NCI-H69 (cell line): ENCODE measurements at regions not wholly inside any gene's neighbourhood (a gene's known extent, or its start where the extent isn't known, plus 50 kb on each side); places are given as distances from the start of the nearest gene placed in this dataset.

Experiments used
- DNase-seq: peaks from one replicate; lab custom pipeline; 2025; lab: John Stamatoyannopoulos, UW

- DNase-seq: peak; percentile 89
These were observed 100.2 kb downstream of the PERP start for GRCh38 chr6:138007014-138007472.

DNA sequence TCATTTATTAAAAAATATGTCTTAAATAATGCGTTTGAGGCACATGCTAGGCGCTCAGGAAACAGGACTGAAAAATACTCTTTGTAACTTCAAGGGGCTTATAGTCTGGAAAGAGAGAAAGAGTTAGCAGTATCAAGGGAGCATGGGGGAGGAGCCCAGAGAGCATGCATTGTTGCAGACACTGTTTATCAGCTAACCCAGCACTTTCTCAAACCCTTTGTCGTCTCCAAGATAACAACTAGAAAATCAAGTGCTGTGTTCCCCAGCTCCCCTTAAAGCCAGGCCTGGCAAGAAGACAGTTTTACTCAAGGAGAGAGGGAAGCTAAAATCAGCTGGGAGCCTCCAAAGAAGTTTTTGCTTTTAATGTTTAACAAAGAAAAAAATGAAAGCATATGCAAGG lies 98.4 kb downstream of the PERP start:
- no peak for DNase-seq

GRCh38 chr6:138011413-138011812 lies 95.8 kb downstream of the PERP start:
- DNase-seq: no peak

- DNase-seq: peak; percentile 79
These were observed 94.5 kb downstream of the PERP start for GRCh38 chr6:138012682-138013081.

GRCh38 chr6:138013959-138014358 lies 93.3 kb downstream of the PERP start:
- DNase-seq: peak; percentile 80

DNA sequence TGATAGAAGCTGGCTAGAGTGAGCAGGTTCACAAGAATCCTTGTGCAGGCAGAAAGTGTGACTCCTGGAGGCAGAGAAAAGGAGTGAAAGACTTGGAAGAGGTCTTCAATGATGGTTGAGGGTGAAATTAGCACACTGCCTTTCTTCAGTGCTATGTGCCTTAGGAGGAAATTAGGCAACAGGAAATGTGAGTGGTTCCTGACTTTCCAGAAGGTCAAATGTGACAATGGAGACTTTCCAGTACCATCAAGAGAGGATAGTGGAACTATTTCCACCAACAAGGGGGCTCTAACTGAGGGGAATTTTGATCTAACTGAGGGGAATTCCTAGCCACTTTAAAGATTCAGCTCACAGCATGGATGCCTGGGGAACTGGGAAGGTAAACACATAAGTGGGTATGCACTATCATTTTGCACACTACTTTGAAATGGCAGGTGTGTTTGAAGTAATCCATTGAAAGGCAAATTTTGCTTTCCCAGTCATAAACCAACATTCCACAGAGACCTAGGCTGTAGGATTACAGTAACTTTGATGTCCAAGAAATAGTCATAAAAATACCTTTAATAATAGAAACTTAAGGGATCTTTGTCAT lies 90.0 kb downstream of the PERP start:
- peak; percentile 44 for DNase-seq

GRCh38 chr6:138018297-138018696 lies 88.9 kb downstream of the PERP start:
- DNase-seq: no peak

DNA sequence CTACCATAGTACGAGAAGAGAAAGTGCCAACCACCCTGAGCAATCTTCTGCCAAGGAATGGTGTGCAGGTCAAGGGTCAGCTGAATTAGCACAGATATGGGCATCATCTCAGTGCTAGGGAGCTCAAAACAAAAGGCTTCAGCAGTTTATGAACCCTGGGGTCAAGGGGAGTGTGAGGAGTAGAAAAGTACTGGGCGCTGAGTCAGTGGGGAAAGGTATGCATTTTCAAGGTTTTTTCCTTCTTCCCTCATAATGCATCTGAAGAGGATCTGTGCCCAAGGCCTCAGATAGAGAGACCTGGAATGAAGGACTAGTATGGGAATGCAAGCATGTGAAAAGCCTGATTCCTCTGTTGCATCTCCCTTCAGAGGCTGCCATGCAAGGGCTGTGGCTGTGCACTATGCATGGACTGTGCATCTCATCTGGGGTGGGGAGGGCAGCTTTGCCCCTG lies 81.7 kb downstream of the PERP start:
- no peak for DNase-seq

DNA sequence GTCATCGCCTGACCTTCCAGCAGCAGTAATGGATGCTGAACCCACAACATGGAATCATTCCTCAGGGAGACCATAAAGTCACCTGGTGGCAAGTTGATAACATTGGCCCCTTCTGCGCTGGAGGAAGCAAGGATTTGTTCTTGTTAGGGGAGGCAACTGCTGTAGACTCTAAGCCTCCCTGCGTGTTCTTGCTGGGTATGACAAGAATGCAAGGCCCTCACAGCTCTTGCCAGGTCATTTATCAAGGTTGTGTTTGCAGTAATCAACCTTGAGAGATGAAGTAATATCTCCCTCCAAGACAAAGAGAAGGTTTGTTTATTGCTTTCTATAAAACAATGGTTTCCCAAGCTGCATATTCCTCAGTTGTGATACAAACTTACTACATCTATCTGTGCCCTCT lies 80.9 kb downstream of the PERP start:
- DNase-seq: no peak

DNA sequence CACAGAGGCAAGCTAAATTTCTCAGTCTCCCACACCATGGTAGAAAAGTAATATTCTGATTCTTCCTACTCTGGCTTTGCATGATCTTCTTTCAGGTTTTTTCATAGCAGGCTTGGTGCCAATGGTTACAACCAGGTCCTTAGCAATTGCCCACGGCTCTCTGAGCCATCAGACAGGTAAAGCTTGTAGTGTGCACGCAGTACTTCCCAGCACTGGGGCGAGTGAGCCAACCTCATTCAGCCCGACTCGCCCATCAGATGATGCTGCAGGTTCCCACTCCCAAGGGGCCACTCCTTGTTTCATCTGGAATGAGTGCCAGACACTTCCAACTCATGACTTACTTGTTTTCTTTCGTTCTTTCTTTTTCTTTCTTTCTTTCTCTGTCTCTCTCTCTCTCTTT lies 78.3 kb downstream of the PERP start:
- DNase-seq: peak; percentile 88

DNA sequence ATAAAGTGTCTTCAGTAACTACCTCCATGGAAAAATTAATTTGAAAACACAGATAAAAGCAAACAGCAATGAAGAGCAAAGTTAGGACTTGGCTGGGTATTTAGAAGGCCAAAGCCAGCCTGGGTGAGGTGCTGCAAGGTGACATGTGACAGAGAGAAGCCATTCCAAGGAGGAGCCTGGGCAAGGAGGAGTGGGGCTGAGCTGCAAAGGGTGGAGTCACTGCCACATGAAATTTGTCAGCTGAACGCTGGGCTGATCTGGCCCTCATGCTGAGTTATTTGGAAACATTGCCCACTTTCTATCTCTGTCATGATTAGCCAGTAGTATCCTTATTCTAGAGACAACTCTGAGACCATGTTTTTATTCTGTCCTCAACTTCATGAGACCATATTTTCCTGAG lies 76.3 kb downstream of the PERP start:
- DNase-seq: peak; percentile 28

GRCh38 chr6:138031417-138031816 lies 75.8 kb downstream of the PERP start:
- no peak for DNase-seq

DNA sequence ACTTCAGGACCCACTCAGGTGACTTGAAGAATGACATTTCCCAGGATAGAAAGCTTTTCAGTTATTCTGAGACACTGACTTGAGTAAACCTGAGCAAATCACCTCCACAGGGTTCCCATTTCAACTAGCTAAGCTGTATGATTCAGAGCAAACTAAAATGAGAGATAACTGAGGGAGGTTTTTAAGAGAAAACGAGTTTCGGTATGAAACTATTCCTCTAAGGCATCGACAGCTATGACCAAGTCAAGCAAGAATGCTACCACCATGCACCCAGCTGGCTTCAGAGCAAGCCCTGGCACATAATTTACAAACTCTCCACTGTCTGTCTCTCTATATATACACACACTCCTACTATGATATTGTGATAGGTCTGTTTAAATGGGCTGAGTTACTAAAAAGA lies 75.4 kb downstream of the PERP start:
- DNase-seq: no peak

GRCh38 chr6:138032571-138032970 lies 74.6 kb downstream of the PERP start:
- DNase-seq: no peak

GRCh38 chr6:138034229-138034628 lies 73.0 kb downstream of the PERP start:
- peak; percentile 30 for DNase-seq

- DNase-seq: peak; percentile 98
These were observed 72.1 kb downstream of the PERP start for GRCh38 chr6:138035070-138035469.

- peak; percentile 98 for DNase-seq
These were observed 71.1 kb downstream of the PERP start for GRCh38 chr6:138036111-138036510.

DNA sequence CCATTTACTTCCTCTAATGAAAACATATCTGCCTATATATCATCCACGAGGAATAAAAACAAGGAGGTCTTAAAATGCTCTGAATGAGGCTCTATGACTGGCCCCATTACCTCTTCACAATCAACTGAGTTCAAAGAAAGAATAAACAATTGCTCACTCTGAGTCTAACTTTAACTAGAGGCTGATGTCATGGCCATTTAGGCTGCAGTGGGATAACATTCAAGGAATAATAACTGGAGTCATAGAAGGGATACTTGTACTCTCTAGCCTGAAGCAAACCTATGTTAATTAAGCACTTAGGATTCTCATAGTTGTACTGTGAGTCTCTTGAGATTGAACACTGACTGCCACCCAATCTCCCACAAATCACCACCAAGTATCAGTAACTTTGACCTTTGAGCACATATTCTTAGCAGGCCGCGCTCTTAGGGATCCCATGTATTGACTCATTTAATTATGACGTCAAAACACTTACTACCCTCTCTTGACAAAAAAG lies 70.2 kb downstream of the PERP start:
- peak; percentile 80 for DNase-seq

DNA sequence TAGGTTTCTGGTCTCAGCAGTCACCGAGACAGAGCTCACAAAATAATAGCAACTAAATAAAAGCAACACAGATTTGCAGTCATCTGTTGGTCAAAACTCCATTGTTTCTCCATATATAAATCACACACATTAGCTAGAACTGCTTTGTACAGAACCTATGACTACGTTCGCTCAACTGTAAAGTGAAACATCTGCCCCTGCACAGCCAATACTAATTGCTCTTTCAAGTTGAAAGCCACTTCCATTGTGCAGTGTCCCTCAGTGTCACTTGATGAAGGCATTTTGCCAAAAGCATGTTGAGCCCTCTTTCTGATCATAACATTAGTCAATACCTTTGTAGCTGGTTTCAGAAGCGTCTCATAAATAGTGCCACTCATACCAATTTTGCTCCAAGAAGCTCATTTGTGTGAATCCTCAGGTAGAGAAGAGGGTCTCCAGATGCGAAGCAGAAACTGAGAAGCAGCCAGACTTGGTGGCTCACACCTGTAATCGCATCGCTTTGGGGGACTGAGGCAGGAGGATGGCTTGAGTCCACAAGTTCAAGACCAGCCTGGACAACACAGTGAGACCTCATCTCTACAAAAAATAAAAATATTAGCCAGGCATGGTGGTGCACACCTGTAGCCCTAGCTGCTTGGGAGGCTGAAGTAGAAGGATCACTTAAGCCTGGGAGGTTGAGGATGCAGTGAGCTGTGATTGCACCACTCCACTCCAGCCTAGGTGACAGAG lies 68.9 kb downstream of the PERP start:
- DNase-seq: peak; percentile 91
